Stimulated activated CD4-positive, alpha-beta T cell treated with anti-CD3 and anti-CD28 coated beads, Interleukin-1b, Interleukin-23, amount 100 ng/mL, for 48 hours (primary cell): ENCODE measurements at regions not wholly inside any gene's neighbourhood (a gene's known extent, or its start where the extent isn't known, plus 50 kb on each side); places are given as distances from the start of the nearest gene placed in this dataset.
A peak's percentile ranks its signal among the peaks of the same experiment; 100 is the strongest.
"Not testable (repeated sequence)": the region's sequence is repeated elsewhere in the genome, so short reads cannot be mapped to it uniquely, and the experiment has no call there.

ENCODE experiments used
- DNase-seq: peaks from one replicate; pipeline ENCODE4 v3.0.0-alpha.2; 2020

DNA sequence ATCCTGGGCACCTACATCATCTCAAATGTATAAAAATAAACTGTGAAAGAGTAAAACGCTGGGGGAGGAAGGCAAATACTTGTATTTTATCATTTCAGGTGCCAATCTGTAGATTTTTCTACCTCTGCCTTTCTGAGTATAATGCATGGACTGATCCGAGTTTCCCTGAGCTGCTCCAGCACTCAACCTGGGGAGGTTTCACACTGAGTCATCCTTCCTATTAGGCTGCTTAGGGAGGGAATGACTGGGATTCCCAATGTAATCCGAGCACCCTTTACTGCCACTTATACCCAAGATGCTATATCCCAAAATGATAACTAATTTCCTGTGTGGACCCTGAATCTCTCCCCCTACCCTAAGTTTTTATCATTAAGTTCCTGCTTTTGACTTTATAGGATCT is 126.6 kb downstream of the HNRNPD start:
- no peak for DNase-seq

DNA sequence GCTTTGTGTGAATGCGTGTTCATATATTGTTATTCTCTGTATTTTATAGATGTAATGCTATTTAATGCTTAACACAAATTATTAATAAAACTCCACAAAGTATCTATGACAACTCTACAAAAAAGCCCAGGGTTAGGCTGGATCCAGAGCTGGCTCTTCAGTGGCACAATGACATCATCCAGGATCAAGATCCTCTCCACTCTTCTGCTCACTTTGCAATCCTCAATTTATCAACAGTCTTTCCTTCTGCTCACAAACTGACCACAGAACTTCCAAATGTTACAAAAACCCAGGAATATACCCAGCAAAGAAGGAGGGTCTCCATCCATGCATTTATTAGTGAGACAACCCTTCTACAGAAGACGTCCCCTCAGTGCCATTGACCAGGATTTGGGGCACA is 132.3 kb downstream of the HNRNPD start:
- DNase-seq: no peak

DNA sequence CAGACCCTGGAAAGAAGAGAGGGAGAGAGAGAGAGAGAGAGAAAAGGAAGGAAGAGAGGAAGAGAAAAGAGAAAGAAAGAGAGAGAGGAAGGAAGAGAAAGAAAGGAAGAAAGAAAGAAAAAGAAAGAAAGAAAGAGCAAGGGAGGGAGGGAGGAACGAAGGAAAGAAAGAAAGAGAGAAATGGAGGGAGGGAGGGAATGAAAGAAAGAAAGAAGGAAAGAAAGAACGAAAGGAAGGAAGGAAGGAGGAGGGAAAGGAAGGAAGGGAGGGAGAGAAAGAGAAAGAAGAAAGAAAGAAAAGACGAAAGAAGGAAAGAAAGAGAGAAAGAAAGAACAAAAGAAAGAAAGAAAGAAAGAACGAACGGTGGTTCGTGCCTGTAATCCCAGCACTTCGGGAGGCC is 133.4 kb downstream of the HNRNPD start:
- no peak for DNase-seq

- DNase-seq: not testable (repeated sequence)
These were observed 136.6 kb downstream of the HNRNPD start for GRCh38 chr4:82237142-82237541.

DNA sequence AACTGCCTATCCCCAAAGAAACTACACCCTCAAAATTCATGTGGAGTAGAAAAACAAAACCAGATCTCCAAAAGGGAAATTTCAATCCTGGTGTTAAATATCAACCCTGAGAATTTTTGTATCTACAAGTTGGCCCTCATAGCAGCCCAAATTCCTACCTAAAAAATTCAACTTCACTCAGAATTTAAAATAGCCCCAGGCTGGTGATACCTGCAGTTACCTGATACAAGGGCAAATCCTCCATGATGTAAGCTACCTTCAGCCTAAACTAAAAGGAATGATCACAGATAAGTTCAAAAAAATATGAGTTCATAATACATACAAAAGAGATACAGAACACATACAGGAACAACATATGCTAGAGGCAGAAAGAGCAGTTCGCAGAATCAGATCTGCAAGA is 138.4 kb downstream of the HNRNPD start:
- no peak for DNase-seq

DNA sequence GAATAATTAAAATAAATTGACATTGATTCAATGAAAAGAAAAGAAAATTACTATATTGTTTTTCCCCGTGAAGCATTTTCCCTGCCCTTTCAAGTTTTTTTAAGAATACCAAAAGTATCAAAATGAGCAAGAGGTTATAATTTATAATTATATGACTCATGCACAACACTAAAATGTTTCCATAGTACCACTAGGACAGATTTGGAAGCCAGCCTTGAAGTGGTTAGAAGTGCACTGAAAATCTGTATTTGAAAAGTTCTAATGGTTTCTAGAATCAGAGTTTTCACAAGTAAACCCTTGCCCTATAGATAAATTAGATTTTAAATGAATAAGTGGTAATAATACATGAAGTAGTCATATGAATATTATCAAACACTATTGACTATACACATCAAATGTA is 140.9 kb downstream of the HNRNPD start:
- DNase-seq: no peak

- DNase-seq: no peak
These were observed 142.0 kb downstream of the HNRNPD start for GRCh38 chr4:82231806-82232205.

DNA sequence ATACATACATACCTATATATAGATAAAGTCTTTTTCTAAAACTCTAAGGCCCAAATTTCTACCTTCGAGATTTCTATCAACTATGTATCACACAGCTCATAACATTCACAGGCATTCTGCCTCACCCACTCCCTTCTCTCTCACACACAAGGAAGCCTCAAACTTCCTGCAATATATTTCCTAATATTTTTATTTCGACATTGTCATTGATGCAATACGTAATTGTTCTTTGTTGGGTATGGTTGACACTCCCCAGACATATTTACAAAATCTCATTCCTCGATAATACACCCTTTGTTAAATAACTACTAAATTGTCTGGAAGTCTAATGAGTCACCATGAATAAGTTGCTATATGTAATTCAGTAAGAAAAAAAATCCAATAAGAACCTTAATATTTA is 143.5 kb downstream of the HNRNPD start:
- no peak for DNase-seq

DNA sequence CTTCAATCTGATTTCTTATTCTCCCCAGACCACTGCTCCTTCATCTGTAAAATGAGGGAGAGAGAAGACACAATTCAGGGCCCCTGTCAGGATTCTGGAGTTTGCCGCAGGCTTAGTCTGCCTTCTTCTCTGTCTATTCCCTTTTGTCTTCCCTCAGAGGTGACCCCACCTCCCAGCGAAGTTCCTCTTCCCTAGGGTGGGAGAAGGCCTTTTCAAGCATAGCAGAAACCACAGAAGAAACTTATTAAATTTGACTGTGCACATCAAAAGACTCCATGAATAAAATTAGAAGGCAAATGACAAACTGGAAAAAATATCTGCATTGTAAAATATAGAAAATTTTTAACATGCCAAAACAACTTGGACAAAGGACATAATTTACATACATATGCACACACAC is 148.8 kb downstream of the HNRNPD start:
- DNase-seq: no peak

- no peak for DNase-seq
These were observed 150.1 kb downstream of the HNRNPD start for GRCh38 chr4:82223715-82224114.

GRCh38 chr4:82219346-82219745 is 154.4 kb downstream of the HNRNPD start:
- DNase-seq: no peak

GRCh38 chr4:82217986-82218715 is 155.6 kb downstream of the HNRNPD start:
- DNase-seq: no peak

- no peak for DNase-seq
These were observed 157.6 kb downstream of the HNRNPD start for GRCh38 chr4:82216219-82216618.

- no peak for DNase-seq
These were observed 158.0 kb downstream of the HNRNPD start for GRCh38 chr4:82215800-82216199.

DNA sequence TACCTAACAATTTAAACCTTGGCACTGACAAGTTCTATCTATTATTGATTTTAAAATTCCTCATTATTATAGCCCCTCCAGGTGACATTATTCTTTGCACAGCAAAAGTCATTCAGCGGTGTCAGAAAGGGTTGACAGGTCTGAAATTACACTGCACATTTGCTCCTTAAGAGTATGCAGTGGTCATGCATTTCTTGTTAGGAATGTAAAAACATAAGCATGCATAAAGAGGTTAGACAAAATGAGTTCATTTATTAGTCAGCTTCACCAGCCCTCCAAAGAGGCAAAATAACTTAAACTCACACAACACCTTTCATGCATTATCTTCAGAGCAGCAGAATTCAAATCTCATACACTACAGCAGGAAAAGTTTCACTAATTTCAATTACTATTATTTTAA is 158.8 kb downstream of the HNRNPD start:
- DNase-seq: no peak

DNA sequence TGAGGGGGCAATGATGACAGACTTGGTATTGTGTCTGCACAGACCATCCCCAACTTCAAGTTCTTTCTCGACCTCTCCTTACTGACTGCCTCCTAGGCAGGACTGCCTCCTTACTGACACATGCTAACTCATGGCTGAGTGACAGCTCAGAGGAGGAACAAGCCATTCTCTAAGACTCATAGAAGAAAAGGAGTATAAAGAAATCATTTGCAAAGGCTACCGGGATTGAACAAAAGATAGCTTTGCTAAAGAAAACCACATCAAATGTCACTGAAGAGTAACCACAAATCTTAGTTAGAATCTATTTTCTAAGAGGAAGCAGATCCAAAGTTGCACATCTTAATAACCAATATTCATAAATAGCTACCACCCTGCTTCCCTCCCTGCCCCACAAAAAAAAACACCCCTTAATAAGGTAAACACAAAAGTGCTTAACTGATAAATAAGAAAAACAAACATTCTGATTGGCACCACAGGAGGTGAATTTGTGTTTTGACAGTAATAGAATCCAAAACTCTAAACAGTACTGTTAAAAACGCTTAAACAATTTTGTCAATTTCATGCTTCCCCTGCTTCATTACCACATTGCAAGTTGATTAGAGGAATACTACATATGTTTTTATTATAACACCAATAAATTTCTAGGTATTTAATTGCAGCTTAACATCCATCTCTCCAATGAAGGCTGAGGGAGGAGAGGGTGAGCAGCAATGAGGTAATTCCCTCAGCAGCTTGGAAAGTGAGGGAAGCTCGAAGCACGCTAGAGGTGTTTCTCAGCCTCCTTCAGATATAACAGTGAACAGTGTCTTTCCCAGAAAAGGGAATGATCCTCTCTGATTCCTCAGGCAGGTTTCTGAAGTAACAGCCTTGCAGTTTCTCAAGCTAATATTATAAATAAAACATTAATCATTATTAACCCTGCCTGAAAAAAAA is 160.0 kb downstream of the HNRNPD start:
- no peak for DNase-seq

GRCh38 chr4:82201805-82202641 is 171.8 kb downstream of the HNRNPD start:
- DNase-seq: peak; percentile 29

DNA sequence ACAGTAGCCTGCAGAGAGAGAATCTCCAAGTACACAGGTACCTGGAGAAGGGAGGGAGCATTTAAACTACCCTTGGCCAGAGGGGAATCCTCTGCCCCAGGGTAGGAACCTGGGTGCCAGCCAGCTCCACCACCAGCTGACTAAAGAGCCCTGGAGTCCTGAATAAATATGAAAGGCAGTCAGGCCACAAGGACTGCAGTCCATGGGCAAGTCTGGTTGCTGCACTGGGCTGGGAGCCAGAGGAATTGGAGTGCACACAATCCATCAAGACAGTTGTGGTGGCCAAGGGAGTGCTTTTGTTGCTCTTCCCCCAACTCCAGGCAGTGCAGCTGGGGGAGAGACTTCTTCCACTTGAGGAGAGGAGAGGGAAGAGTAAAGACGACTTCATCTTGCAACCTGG is 172.5 kb downstream of the HNRNPD start:
- DNase-seq: no peak

GRCh38 chr4:82200046-82200445 is 173.7 kb downstream of the HNRNPD start:
- DNase-seq: no peak

- DNase-seq: no peak
These were observed 179.5 kb downstream of the HNRNPD start for GRCh38 chr4:82194329-82194728.

DNA sequence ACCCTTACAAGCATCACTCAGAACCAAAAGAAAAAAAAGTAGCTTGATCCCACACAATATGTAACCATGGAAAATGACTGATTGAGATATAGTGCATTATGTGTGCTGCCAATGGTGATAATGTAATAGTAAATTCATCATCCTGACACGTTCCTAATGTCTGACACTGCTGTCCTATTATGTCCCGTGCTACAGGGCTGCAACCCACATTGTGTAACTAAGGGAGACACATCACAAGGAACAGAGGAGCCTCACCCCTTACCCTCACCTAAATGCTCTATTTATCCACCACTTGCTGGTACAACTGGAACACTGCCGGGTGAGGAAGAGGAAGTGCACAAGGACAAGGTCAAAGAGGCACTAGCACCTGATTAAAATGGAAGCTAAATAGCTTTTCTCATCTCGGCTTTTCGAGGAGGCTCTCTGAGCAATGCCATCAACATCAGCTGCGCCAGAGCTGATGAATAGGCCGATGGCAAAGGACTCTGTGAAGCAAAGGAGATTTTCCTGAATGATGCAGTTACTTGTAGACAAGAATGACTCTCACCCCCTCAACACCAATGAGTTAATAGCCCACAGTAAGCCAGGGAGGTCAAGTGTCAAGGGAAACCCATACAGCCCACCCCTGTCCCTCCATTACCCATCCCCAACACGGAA is 181.6 kb downstream of the HNRNPD start:
- DNase-seq: no peak

DNA sequence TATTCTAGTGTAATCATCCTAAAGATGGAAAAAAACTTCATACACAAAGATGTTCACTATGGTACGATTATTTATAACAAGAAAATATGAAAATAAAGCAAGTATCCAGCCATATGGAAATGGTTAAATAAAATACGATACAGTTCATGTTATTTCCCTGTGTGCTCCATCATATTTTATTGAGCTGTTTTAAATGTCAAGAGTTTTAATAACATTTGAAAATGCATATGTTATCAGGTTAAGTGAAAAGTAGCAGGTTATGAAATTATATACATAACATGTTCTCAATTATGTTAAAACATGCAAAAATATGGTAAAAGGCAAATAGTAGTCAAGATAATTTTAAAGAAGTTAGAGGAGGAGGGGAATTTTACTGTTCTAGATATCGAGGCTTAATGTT is 192.0 kb downstream of the HNRNPD start:
- no peak for DNase-seq

DNA sequence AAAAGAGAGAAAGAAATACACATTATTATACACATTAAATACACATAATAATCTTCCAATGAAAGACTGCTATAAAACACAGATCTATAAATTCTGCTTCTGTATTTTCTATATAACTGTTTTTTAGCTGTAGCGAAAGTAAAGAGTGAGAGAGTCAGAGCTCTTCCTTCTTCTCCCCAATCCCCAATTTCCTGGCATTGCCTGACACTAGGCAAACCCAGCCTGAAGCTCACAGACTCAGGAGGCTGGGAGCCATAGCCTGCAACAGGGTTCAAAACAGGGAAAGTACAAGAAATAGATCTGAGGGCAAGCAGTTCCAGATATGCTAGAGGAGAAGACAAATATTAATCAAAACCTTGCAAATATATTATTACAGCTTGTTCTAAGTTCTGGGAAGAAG is 201.6 kb downstream of the HNRNPD start:
- no peak for DNase-seq
